HG03378 (cell line): ENCODE measurements at regions not wholly inside any gene's neighbourhood (a gene's known extent, or its start where the extent isn't known, plus 50 kb on each side); places are given as distances from the start of the nearest gene placed in this dataset.
A peak's percentile ranks its signal among the peaks of the same experiment; 100 is the strongest.
"Not testable (repeated sequence)": the region's sequence is repeated elsewhere in the genome, so short reads cannot be mapped to it uniquely, and the experiment has no call there.

Experiments
- ATAC-seq: cut with Tn5 transposase; IDR thresholded peaks from one replicate; pipeline ENCODE4 v1.9.1; 2021; ENCODE audit warnings: mild to moderate bottlenecking, moderate library complexity; ENCODE audit not compliant: unreplicated experiment

DNA sequence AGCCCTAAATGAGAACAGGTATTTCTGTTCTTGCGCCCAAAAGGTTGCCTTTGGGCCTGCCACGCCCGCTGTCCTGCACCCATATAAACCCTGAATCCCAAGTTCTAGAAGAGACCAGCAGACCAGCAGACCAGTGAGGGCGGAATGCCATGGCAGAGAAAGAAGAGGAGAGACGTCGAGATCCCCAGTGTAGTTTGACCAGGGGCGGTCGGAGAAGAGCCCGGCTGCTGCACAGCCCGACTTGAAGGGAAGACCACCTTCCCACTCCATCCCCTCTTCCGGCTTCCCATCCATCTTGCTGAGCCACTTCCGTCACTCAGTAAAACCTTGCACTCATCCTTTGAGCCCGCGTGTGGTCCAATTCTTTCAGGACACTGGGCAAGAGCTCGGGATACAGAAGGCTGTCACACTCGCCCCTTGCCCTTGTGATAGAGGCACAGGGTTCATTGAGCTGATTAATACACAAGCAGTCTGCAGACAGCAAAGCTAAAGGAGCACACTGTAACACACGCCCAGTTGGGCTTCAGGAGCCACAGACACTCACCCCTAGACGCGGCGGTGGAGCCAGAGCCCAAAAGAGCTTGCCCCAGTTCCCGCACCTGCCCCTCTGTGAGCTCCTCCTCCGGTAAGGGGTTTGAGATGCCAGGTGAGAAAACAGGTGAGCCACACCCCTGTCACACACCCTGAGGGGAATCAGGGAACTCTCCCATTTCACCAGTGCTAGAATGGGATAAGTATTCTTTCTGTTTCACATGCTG lies 230.8 kb downstream of the PCDH10 start:
- no peak for ATAC-seq

DNA sequence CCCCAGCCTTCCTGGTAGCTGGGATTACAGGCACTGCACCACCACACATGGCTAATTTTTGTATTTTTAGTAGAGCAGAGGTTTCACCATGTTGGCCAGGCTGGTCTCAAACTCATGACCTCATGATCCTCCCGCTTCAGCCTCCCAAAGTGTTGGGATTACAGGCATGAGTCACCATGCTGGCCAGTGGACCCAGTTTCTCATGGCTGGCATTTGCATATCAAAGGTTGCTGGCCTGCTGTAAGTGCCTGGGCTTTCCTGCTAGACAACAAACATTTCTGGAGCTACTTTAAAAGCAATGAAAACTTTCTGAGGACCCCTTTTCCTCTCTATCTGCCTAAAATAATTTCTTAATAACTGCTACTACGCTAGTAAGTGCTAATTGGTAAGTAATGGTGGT lies 228.2 kb downstream of the PCDH10 start:
- ATAC-seq = no peak

DNA sequence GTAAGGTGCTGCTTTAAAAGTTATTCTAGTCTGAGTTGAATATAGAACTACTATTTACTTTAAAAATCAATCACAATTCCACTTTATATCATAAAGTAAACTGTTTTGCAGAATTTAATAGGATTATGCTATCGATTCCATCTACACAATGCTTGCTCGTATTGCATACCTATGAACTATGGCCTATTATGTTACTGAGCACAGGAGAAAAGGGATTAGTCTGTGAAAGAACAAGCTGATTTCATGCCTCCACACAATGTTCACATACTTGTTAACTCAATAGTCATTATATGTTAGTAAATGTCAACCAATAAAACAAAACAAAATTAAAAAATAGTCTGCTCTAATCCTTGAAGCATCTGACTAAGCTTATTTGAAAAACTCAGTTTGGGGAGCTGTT lies 223.6 kb downstream of the PCDH10 start:
- no peak for ATAC-seq

DNA sequence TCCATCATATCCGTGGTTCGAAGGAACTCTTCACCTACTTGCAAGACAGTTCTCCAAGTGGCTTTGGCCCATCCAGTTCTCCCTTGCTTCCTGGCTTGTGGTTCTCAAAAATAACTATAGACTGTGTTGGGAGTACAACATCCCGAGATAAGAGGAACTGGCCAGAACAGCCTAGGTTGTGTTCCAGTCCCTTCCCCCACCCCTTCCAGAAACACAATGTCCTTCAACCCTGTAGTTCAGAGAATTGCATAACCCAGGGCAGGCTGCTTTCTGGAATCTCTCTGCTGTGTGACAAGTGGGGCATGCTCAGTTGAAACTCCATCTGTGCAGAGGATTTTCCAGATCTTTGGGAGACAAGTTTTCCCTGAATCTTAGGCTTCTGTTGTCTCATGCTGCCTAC lies 206.5 kb downstream of the PCDH10 start:
- no peak for ATAC-seq

DNA sequence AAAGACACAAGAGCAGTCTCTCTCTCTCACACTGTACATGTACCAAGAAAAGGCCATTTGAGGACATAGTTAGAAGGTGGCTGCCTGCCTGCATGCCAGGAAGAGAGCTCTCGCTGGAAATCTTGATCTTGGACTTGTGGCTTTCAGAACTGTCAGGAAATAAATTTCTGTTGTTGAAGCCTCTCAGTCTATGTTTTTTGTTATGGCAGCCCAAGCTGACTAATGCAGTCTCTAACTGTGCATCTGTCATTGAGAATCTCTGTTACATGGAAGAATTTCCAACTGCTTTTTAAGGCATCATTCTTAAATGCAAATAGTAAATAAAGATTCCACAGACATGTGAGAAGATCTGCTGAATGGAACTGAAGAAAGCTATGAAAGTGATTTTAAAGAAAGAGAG lies 198.3 kb downstream of the PCDH10 start:
- no peak for ATAC-seq

DNA sequence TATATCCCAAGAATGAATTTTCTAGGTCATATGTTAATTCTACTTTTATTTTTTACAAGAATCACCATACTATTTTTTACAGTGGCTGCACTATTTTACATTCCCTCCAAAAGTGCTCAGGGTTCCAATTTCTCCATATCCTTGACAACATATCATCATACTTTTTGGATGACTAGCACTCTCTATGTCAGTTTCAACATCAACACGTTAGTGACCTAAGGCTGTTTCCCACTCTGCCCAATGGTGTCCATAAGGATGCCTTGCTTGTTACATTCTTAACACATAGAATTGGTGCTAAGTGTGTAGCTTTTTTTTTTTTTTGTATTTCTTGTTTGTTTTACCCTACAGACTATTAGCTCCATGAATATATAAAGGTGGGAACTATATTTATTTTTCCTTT lies 175.4 kb downstream of the PCDH10 start:
- no peak for ATAC-seq

DNA sequence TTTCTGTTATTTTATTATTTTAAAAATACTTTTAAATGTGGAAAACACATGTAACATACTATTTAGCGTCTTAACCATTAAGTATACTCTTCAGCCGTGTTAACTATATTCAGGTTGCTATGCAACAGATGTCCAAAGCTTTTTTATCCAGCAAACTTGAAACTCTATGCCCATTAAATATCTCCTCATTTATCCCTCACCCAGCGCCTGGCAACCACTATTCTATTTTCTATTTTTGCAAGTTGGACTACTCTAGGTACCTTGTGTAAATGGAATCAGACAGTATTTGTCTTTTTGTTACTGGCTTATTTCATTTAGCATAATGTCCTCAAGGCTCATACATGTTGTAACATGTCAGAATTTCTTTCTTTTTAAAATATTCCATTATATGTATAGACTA lies 174.6 kb downstream of the PCDH10 start:
- no peak for ATAC-seq

DNA sequence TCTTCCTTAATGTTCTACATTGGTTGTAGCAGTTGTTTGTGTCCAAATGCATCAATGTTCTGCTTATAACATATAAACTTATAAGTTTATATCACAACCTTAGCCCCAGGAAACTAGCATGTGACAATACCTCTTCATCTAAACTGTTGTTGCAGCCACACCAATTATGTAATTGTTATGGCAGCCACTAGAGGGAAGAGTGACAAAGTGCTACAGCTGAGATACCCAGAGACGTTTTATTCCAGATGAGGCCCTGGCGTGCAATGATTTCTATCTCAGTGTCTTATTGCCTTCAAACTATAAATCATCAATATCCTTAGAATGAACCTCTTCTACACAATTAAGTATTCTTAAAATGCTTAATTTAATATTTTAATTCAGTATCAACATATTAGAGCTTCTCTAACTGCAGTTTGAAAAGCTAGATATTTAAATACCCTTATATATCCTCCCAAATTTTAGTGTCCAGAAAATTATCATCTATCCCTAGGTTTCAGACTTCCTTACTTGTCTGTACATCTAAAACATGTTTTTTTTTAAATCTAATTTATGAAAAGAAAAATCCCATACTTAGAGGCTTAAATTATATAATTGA lies 171.6 kb downstream of the PCDH10 start:
- ATAC-seq = peak; percentile 85

DNA sequence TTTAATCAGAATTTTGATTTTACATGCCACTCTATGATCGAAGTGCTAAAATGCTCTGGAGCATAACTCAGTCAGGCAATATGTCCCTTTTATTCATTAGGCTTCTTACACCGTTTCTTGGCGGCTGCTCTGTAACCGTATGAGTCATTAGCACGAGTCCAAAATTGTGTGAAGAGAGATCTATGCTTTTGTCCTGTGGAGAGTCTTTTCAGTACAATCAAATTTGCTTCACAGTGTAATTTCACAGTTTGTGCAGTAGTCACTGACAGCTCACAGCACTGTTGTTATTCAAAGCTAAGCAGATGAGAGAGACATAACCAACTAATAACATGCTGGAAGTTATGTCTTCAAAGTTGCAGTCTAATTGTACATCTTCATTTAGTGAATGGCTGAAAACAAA lies 167.8 kb downstream of the PCDH10 start:
- no peak for ATAC-seq

DNA sequence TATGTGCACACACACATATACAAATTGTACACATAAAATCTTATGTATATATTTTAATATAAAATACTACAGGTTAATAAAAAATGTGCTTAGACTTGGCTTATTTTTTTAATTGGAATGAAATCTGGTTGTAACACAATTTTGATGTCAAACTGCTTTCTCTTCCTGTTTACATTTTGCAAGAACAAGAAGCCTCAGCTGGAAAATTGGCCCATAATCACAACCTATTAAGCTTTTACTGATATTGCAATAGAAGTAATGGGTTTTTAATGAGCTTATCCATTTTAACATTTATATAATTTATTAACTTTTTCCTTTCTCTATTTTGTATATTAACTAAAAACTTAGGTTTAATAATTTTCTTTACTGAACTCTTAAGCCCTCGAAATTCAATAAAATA lies 165.9 kb downstream of the PCDH10 start:
- ATAC-seq = no peak

DNA sequence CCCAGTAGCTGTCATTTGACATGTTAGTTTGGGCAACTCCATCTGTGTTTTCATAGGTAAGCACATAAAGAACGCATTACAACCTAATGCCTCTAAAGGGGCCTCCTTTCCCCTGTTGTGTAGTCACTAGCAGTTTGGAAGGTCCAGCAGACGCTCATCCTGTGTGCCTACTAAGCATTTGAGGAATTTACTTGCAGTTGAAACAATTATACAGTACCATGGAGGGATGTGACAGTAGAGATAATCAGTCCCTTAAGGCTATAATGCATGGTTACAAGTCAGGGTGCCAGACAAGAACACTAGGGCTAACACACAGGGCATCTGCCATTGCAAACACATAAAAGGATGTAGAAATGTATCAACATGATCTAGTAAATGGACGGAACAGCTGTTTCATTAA lies 138.3 kb downstream of the PCDH10 start:
- no peak for ATAC-seq

DNA sequence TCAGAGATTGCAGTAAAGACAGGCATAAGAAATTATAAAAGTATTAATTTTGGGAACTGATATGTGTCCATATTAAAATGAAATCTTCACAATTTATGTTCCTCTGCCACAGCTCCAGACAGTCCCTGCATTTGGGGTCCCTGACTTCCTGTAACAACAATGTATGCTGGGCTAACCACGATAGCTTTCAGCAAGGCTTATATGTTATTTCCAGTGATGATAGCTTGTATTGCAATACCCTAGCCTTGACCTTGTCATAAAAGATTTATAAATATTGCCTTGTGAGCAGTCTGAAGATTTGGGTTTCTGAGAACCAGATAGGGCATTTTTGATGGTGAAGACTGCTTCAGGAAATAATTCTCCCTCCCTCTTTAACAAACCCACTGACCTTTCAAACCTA lies 129.5 kb downstream of the PCDH10 start:
- ATAC-seq = no peak

DNA sequence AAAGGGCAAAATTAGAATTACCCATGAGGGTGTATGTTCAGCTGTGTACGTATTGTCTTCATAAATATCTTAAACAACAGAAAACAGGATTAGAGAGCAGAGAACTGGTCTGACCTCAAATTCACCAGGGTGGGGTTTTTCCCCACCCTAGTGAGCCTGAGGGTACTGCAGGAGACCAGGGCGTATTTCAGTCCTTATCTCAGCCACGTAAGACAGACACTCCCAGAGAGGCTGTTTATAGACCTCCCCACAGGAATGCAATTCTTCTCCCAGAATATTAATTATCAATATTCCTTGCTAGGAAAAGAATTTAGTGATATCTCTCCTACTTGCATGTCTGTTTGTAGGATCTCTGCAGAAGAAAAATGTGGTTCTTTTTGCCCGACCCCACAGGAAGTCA lies 128.8 kb downstream of the PCDH10 start:
- not testable (repeated sequence) for ATAC-seq

DNA sequence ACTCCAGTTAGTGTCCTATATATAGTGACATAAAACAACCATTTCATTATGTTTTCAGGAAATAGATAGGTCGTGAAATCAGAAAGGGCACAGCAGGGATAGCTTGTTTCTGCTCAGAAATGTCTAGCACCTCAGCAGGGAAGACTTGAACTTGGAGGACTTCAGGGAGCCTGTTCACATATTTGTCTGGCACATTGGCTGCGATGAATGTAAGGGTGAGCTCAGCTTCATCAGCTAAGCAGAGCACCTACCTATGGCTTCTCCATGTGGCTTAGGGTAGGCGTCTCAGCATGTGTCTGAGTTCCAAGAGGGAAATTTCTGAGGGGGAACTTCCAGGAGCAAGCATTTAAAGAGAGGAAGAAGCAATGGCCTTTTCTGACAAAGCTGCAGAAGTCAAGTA lies 126.2 kb downstream of the PCDH10 start:
- ATAC-seq = no peak

DNA sequence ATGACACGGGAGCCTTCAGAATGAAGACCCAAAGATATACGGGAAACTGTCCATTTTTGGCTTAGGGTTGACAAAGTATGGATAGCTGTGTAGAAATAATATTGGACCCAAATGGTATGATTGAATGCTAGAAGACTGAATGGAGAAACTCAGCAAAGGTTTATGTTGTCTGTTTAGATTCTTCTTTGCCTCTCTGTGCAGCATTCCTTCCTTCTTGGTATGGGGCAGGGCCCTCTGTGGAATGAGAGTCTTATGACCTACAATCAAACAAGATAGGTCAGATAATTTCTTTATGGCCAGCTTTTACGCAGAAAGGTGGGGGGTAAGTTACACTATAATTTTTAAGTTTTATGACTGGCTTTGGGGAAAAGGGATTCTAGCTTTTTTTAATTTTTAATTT lies 124.3 kb downstream of the PCDH10 start:
- ATAC-seq = no peak

DNA sequence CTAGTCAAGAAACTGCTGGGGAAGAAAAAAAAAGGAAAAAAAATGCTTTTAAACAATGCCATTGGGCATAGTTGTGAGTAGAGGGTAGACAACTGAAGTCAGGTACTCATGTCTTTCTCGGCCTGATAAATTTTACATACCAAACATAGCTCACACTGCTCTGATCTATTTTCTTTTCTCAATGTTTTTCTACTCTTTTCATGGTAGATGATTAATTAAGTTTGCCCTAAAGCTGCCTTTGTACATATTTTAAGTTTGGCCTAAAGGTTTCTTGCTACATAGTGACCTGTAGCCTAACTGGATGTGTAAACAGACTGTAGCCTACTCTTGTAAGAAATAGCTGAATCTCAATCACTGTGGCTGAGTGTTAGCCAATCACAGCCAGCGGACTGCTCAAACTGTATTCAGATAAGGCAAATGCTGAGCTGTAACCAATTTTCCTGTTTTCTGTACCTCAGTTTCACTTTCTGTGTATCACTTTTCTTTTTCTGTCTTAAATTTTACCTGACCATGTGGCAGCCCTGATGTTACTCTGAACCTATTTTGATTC lies 121.0 kb downstream of the PCDH10 start:
- ATAC-seq = no peak

DNA sequence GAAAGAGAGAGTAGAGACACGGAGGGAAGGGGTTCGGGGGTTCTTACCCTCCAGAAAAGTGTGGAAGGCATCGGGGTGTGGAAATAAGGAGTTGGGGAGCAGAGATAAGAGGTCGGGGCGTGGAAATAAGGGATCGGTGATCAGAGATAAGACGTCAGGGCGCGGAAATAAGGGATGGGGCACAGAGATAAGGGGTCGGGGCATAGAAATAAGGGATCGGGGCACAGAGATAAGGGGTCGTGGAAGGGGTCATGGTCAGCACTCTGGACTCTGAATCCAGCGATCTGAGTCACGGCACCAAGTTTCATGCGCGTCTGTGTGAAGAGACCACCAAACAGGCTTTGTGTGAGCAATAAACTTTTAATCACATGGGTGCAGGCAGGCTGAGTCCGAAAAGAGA lies 119.1 kb downstream of the PCDH10 start:
- ATAC-seq = no peak

DNA sequence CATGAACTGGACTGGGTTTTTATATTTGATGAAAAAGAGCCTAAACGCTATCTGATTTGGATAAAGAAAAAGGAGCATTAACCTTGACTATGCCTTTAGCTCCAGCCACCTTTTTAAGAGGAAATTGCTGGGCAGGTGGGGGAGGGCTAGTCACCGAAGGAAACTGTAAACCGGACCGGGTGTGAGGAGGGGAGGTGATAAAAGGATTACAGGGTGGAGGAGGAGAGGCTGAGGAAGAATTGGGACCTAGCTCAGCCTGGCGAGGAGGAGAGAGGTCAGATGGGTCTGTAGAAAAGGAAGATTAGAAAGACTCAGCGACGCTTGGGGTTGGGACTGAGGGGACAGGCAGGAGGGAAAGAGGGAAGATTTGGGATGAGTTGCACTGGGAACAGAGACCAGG lies 118.4 kb downstream of the PCDH10 start:
- ATAC-seq = not testable (repeated sequence)

DNA sequence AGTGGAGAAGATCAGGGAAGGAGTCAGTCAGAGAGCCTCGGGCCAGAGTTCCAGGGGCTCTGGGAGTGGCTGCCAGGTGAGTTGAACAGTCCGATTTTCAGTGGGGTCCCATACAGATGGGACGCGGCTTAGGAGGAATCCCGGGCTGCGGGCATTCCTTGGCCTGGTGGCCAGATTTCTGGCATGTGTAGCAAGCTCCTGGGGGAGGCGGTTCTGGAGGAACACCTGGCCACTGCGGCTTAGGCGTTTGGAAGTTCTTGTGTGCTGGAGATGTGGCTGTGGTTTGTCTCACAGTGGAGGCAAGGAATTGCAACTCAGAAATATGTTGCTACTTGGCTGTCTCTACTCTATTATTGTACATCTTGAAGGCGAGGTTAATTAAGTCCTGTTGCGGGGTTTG lies 117.9 kb downstream of the PCDH10 start:
- not testable (repeated sequence) for ATAC-seq

DNA sequence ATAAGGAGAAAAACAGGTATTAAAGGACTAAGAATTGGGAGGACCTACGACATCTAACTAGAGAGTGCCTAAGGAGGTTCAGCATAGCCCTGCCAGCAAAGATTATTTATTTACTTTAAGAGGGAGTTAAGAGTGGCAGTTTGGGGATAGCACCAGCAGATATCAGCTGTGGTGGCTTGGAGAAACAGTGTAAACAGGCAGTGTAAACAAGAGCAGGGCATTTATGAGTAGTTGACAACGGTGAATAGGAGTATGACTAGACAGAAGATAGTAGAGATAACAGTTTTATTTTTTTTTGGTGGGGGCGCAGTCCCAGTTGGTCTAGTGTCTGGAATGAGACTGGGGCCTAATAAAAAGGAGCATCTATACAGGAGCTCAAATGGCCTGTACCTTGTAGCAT lies 115.2 kb downstream of the PCDH10 start:
- ATAC-seq = not testable (repeated sequence)

DNA sequence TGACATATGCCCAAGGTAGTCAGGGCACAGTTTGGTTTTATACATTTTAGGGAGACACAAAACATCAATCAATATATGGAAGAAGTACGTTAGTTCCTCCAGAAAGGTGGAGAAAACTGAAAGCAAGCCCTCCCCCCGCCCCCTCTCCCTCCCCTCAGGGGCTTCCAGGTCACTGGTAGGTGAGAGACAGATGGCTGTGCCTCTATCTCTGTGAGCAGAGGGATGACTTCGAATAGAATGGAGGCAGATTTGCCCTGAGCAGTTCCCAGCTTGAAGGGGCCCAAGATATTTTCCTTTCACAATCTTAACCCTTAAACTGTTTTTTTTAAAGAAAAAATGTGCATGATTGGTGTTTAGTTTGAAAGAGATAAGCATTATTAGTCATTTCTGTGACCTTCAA lies 114.0 kb downstream of the PCDH10 start:
- no peak for ATAC-seq

DNA sequence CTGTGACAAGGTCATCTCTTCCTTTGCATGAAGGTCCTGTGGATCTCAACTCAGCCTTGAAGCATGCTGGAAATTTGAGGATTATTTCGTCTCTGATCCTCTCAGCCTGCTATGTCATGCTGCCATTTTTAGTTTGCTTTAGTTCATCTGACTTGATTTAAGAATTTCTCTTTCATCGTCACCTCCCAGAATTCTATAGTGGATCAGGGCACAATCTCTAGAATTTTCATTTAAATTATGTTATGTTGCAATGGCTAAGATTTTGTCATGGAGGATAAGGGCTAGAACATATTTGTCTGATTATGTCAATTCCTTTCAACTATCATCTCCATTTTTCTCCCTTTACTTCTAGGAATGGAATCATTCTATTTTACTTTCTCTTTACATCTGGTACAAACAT lies 98.8 kb downstream of the PCDH10 start:
- ATAC-seq = no peak

DNA sequence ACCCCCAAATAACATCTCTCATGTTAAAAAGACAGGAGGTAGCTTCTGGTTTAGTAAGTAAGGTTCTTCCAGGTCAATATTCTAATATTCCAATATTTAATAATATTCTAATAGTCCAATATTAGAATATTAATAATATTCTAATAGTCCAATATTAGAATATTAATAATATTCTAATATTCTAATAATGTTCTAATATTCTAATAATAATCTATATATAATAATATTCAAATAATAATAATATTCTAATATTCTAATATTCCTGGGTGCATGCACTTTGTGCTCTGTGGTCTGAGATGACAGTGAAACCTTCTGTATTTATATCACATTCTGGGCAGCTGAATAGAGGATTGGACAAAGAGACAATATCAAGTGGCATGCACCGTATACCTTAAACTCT lies 96.1 kb downstream of the PCDH10 start:
- ATAC-seq = no peak
